ENCODE measurements at regions not wholly inside any gene's neighbourhood (a gene's known extent, or its start where the extent isn't known, plus 50 kb on each side); places are given as distances from the start of the nearest gene placed in this dataset.
A peak's percentile ranks its signal among the peaks of the same experiment; 100 is the strongest.
"Not testable (repeated sequence)": the region's sequence is repeated elsewhere in the genome, so short reads cannot be mapped to it uniquely, and the experiment has no call there.

GRCh38 chr3:88303331-88303904 is 153.7 kb downstream of the C3orf38 start:
- H3K9me2 ChIP-seq (ENCODE audit: insufficient read depth); H3K27ac Mint-ChIP-seq; H2AFZ ChIP-seq; H3K4me3 ChIP-seq; H3K27me3 ChIP-seq (ENCODE audit: insufficient read depth); H3K27me3 Mint-ChIP-seq (ENCODE audit: insufficient read depth, low read depth, poor library complexity); ATAC-seq; H3K79me2 ChIP-seq (replicated peaks; ENCODE audit: insufficient read depth); H3K4me2 ChIP-seq; H4K20me1 ChIP-seq (replicated peaks; ENCODE audit: insufficient read depth); H3K36me3 ChIP-seq (ENCODE audit: insufficient read depth); DNase-seq (ENCODE audit: low spot score); H3K4me3 Mint-ChIP-seq; H3K27ac ChIP-seq (ENCODE audit: low read depth); H3F3A ChIP-seq (replicated peaks; ENCODE audit: low read depth): not testable (repeated sequence)
- H3K9me3 Mint-ChIP-seq = peaks cover 14% of the 10 kb centered on the region; the same call in 2 of the 3 replicates
- peaks cover 24% of the 10 kb centered on the region for H3K4me1 ChIP-seq (ENCODE audit: insufficient read depth)
- peaks cover 22% of the 10 kb centered on the region for H3K4me1 Mint-ChIP-seq
- peaks cover 17% of the 10 kb centered on the region; the same call in 2 of the 3 replicates for H3K36me3 Mint-ChIP-seq (ENCODE audit: low read depth)

- peak overlapping the region; percentile 12; the same call in 1 of the 3 replicates for H3K4me3 Mint-ChIP-seq
- Histone ChIP-seq H4K20me1 (replicated peaks; ENCODE audit: insufficient read depth) (no peaks in the 10 kb centered on the region), H3K27me3 (ENCODE audit: insufficient read depth) (no peaks in the 10 kb centered on the region), H3F3A (replicated peaks; ENCODE audit: low read depth) (no peaks in the 10 kb centered on the region), H3K4me1 (ENCODE audit: insufficient read depth) (peaks cover 46% of the 10 kb centered on the region), H3K4me2 (peak overlapping the region; percentile 67), H3K79me2 (replicated peaks; ENCODE audit: insufficient read depth) (no peaks in the 10 kb centered on the region), H2AFZ (no peak overlapping the region; the same call in 1 of the 2 replicates), H3K9me2 (ENCODE audit: insufficient read depth) (peaks cover 5% of the 10 kb centered on the region; the same call in 1 of the 2 replicates), H3K4me3 (0 out of 2 replicates have a peak overlapping the region, but pooled peaks have one; percentile 19), H3K27ac (ENCODE audit: low read depth) (no peak overlapping the region; the same call in 1 of the 2 replicates), H3K36me3 (ENCODE audit: insufficient read depth) (no peaks in the 10 kb centered on the region)
- no peak for TF ChIP-seq NANOG (IDR thresholded peaks at IDR 0.05; ENCODE audit: borderline replicate concordance)
- TF ChIP-seq JUNB (IDR thresholded peaks at IDR 0.05; ENCODE audit: unreplicated experiment) = no peak
- TF ChIP-seq CTCF (conservative IDR thresholded peaks at IDR 0.05; ENCODE audit: low read depth in 2 of 2) = no peak
- TF ChIP-seq CREB1 (CRISPR knock-in tag; IDR thresholded peaks at IDR 0.05; ENCODE audit: low read depth) = no peak
- TF ChIP-seq EZH2phosphoT487 (IDR thresholded peaks at IDR 0.05; ENCODE audit: unreplicated experiment) = no peak
- no peak for TF ChIP-seq EZH2 (IDR thresholded peaks at IDR 0.05; ENCODE audit: low read depth, unreplicated experiment)
- TF ChIP-seq ZNF114 (CRISPR knock-in tag; IDR thresholded peaks at IDR 0.05) = no peak
- TF ChIP-seq ZNF462 (CRISPR knock-in tag; IDR thresholded peaks at IDR 0.05) = no peak
- TF ChIP-seq ZNF331 (CRISPR knock-in tag; IDR thresholded peaks at IDR 0.05; ENCODE audit: low read depth) = no peak
- TF ChIP-seq ETS1 (IDR thresholded peaks at IDR 0.05) = no peak
- TF ChIP-seq POLR2AphosphoS5 (IDR thresholded peaks at IDR 0.05; ENCODE audit: low read depth) = no peak
- peak; percentile 98 for ATAC-seq
- peaks cover 32% of the 10 kb centered on the region for H3K4me1 Mint-ChIP-seq
- DNase-seq (ENCODE audit: low spot score) = peak; percentile 77
- peaks cover 17% of the 10 kb centered on the region; the same call in 2 of the 3 replicates for H3K36me3 Mint-ChIP-seq (ENCODE audit: low read depth)
- H3K9me3 Mint-ChIP-seq = peaks cover 11% of the 10 kb centered on the region; the same call in 2 of the 3 replicates
- no peaks in the 10 kb centered on the region for H3K27me3 Mint-ChIP-seq (ENCODE audit: insufficient read depth, low read depth, poor library complexity)
- peak overlapping the region; percentile 39; the same call in 1 of the 2 replicates for H3K27ac Mint-ChIP-seq
These were observed 157.9 kb downstream of the C3orf38 start for GRCh38 chr3:88307666-88308065.

Measured in GM23338 (cell line).